DND-41 (cell line): ENCODE measurements at regions not wholly inside any gene's neighbourhood (a gene's known extent, or its start where the extent isn't known, plus 50 kb on each side); places are given as distances from the start of the nearest gene placed in this dataset.
"Not testable (repeated sequence)": the region's sequence is repeated elsewhere in the genome, so short reads cannot be mapped to it uniquely, and the experiment has no call there.

Experiments used
- ATAC-seq: fragments of 200-7000 bp; cut with Tn5 transposase; 3 replicates; pipeline ENCODE4 v1.9.1; 2021; ENCODE audit warnings: low read depth; ENCODE audit not compliant: insufficient read depth
- DNase-seq: peaks from one replicate; pipeline ENCODE4 v3.0.0-alpha.2; 2020
- H2AFZ ChIP-seq: 2 replicates; pipeline ENCODE4 v1.6.0; 2012; ENCODE audit warnings: low read depth, low read length
- H3K27ac ChIP-seq: 2 replicates; pipeline ENCODE4 v1.5.1; 2012; ENCODE audit warnings: low read length, inconsistent platforms
- H3K27me3 ChIP-seq: fragments of 200-600 bp; sonication (generic); 2 replicates; pipeline ENCODE4 v1.6.0; 2012; ENCODE audit warnings: low read length, mild to moderate bottlenecking, inconsistent platforms; ENCODE audit not compliant: insufficient read depth, poor library complexity
- H3K36me3 ChIP-seq: 2 replicates; pipeline ENCODE4 v1.5.1; 2012; ENCODE audit warnings: low read length, inconsistent platforms; ENCODE audit not compliant: insufficient read depth
- H3K4me1 ChIP-seq: 2 replicates; pipeline ENCODE4 v1.5.1; 2012; ENCODE audit warnings: mild to moderate bottlenecking, low read length; ENCODE audit not compliant: insufficient read depth
- H3K4me2 ChIP-seq: 2 replicates; pipeline ENCODE4 v1.6.0; 2012; ENCODE audit warnings: mild to moderate bottlenecking, moderate library complexity, low read length, inconsistent platforms; ENCODE audit not compliant: insufficient read depth
- H3K4me3 ChIP-seq, 2 experiments: fragments of 200-600 bp in 1 of 2; shearing (Covaris generic) in 1 of 2; 2 replicates each; pipeline ENCODE4 v1.5.1; 2012 to 2016; ENCODE audit warnings: inconsistent platforms in 2 of 2, low read length in 2 of 2, mild to moderate bottlenecking in 2 of 2, low read depth in 1 of 2, moderate library complexity in 1 of 2
- H3K79me2 ChIP-seq: 2 replicates; pipeline ENCODE4 v1.6.0; 2012; ENCODE audit warnings: low read length, inconsistent platforms; ENCODE audit not compliant: insufficient read depth
- H3K9ac ChIP-seq: 2 replicates; pipeline ENCODE4 v1.6.0; 2012; ENCODE audit warnings: low read depth, mild to moderate bottlenecking, inconsistent platforms, low read length, moderate library complexity
- H3K9me3 ChIP-seq: 2 replicates; pipeline ENCODE4 v1.5.1; 2012; ENCODE audit warnings: low read length, moderate library complexity, mild to moderate bottlenecking, inconsistent platforms; ENCODE audit not compliant: insufficient read depth, severe bottlenecking
- H4K20me1 ChIP-seq: 2 replicates; pipeline ENCODE4 v1.6.0; 2012; ENCODE audit warnings: low read length; ENCODE audit not compliant: insufficient read depth
- EZH2 ChIP-seq: IDR thresholded peaks from 3 replicates; pipeline ENCODE4 v1.6.1; 2012; ENCODE audit warnings: borderline replicate concordance, low read depth, mild to moderate bottlenecking, moderate library complexity, low read length, inconsistent platforms; ENCODE audit not compliant: severe bottlenecking
- TF ChIP-seq, protein P1 (sequence below): IDR thresholded peaks from 2 replicates; pipeline ENCODE4 v1.5.1; 2012; ENCODE audit warnings: borderline replicate concordance, low read length, moderate library complexity, mild to moderate bottlenecking; ENCODE audit not compliant: poor library complexity, severe bottlenecking; ENCODE audit errors: extremely low read depth

DNA sequence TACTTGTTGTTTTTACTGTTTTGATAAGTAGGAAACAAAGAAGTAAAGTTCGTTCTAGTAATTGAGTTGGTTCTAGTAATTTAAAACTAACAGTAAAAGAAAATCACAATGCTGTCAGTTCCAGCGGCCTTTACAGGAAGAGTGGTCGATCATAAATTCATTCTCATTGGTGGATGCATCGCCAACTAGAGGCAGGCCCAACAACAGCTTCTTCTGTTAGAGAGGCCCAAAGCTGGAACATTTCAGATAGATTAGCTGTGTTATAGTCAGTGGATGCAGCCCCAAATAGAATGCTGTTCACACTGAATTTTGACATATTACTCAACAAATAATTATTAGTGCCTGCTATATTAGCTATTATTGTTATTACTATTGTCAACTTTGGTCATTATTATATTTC is 80.8 kb downstream of the ARRDC3 start:
- ATAC-seq = no peak
- Histone ChIP-seq H3K27ac (no peak overlapping the region), H3K4me1 (no peaks in the 10 kb centered on the region), H3K36me3 (no peaks in the 10 kb centered on the region), H3K27me3 (no peaks in the 10 kb centered on the region), H3K9ac (no peak overlapping the region), H4K20me1 (no peaks in the 10 kb centered on the region), H3K4me3 (no peak overlapping the region), H3K4me2 (no peak overlapping the region), H3K9me3 (no peaks in the 10 kb centered on the region), H3K79me2 (no peaks in the 10 kb centered on the region), H2AFZ (no peak overlapping the region)
- DNase-seq = no peak
- TF ChIP-seq EZH2 = no peak
- TF ChIP-seq, protein P1, sequence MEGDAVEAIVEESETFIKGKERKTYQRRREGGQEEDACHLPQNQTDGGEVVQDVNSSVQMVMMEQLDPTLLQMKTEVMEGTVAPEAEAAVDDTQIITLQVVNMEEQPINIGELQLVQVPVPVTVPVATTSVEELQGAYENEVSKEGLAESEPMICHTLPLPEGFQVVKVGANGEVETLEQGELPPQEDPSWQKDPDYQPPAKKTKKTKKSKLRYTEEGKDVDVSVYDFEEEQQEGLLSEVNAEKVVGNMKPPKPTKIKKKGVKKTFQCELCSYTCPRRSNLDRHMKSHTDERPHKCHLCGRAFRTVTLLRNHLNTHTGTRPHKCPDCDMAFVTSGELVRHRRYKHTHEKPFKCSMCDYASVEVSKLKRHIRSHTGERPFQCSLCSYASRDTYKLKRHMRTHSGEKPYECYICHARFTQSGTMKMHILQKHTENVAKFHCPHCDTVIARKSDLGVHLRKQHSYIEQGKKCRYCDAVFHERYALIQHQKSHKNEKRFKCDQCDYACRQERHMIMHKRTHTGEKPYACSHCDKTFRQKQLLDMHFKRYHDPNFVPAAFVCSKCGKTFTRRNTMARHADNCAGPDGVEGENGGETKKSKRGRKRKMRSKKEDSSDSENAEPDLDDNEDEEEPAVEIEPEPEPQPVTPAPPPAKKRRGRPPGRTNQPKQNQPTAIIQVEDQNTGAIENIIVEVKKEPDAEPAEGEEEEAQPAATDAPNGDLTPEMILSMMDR = no peak

DNA sequence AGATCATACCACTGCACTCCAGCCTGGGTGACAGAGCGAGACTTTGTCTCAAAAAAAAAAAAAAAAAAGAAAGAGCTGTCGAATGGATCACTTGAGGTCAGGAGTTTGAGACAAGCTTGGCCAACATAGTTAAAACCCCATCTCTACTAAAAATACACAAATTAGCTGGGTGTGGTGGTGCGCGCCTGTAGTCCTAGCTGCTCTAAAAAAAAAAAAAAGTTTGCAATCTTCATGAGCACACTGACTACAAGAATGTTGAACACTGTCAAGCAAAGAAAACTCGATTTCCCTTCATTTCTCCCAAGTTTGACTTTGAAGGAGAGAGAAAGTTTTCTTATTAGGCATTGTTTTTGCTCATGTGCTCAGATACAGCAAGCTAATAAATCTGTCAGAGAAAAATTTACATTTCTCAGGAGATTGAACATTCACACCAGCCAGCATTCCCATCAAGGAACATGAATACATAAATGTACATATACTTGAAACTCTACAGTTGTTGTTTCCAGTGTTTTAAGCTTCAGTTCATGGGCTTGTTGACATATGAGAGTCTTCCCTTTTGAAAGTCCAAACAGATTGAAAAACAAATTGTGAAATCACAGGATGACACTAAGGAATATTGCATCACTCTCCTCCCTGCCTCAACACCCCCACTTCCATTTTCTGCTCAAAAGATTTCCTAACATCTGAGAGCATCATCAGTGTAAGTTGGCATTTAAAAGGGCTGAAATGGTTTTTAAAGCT is 81.8 kb downstream of the ARRDC3 start:
- H3K4me1 ChIP-seq = no peaks in the 10 kb centered on the region
- peak overlapping the region; percentile 16; the same call in 1 of the 2 replicates for H2AFZ ChIP-seq
- H3K27me3 ChIP-seq = no peaks in the 10 kb centered on the region
- no peaks in the 10 kb centered on the region for H4K20me1 ChIP-seq
- no peak for DNase-seq
- ATAC-seq = no peak
- no peaks in the 10 kb centered on the region for H3K9me3 ChIP-seq
- no peak for TF ChIP-seq EZH2
- H3K27ac ChIP-seq = no peak overlapping the region
- no peak overlapping the region for H3K4me3 ChIP-seq
- no peaks in the 10 kb centered on the region for H3K36me3 ChIP-seq
- no peaks in the 10 kb centered on the region for H3K79me2 ChIP-seq
- no peak overlapping the region for H3K9ac ChIP-seq
- no peak overlapping the region for H3K4me2 ChIP-seq

DNA sequence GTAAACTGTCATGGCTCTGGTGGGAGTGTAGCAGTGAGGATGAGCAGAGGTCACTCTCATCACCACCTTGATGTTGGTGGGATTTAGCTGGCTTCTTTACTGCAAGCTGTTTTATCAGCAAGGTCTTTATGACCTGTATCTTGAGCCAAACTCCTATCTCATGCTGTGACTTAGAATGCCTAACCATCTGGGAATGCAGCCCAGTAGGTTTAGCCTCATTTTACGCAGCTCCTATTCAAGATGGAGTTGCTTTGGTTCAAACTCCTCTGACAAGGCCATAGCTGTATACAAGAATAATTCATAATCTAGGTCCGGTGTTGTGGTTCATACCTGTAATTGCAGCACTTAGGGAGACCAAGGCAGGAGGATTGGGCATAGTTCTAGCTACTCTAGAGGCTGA is 85.1 kb downstream of the ARRDC3 start:
- Histone ChIP-seq H3K27ac (no peak overlapping the region), H3K4me2 (no peak overlapping the region), H3K4me1 (peaks cover 14% of the 10 kb centered on the region), H3K9ac (no peak overlapping the region), H3K4me3 (no peak overlapping the region), H3K79me2 (no peaks in the 10 kb centered on the region), H3K27me3 (no peaks in the 10 kb centered on the region), H3K9me3 (no peaks in the 10 kb centered on the region), H2AFZ (no peak overlapping the region), H3K36me3 (no peaks in the 10 kb centered on the region), H4K20me1 (no peaks in the 10 kb centered on the region)
- DNase-seq (no peak), ATAC-seq (no peak)
- no peak for TF ChIP-seq EZH2

GRCh38 chr5:91296674-91297143 is 86.4 kb downstream of the ARRDC3 start:
- DNase-seq (no peak), ATAC-seq (no peak)
- H3K9me3 ChIP-seq = no peaks in the 10 kb centered on the region
- TF ChIP-seq, protein P1 = no peak
- no peak for TF ChIP-seq EZH2
- no peak overlapping the region for H3K9ac ChIP-seq
- H3K36me3 ChIP-seq = no peaks in the 10 kb centered on the region
- no peaks in the 10 kb centered on the region for H3K27me3 ChIP-seq
- H3K4me2 ChIP-seq = no peak overlapping the region
- H3K27ac ChIP-seq = no peak overlapping the region; the same call in 1 of the 2 replicates
- no peak overlapping the region for H2AFZ ChIP-seq
- H3K4me1 ChIP-seq = peaks cover 18% of the 10 kb centered on the region
- H4K20me1 ChIP-seq = no peaks in the 10 kb centered on the region
- no peaks in the 10 kb centered on the region for H3K79me2 ChIP-seq
- no peak overlapping the region for H3K4me3 ChIP-seq

DNA sequence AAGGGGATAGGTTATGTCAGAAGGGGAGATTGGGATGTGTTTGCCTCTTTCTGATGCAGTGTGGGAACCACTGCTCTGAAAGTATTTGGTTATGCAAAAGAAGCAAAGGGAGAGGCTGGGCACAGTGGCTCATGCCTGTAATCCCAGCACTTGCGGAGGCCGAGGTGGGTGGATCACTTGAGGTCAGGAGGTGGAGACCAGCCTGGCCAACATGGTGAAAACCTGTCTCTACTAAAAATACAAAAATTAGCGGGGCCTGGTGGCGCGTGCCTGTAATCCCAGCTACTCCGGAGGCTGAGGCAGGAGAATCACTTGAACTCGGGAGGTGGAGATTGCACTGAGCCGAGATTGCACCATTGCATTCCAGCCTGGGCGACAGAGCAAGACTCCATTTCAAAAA is 87.0 kb downstream of the ARRDC3 start:
- not testable (repeated sequence) for H3K4me3 ChIP-seq, H3K79me2 ChIP-seq, H4K20me1 ChIP-seq, H3K27me3 ChIP-seq, H3K9me3 ChIP-seq, H3K36me3 ChIP-seq, ATAC-seq, DNase-seq, H3K9ac ChIP-seq, H3K27ac ChIP-seq, H2AFZ ChIP-seq, H3K4me2 ChIP-seq
- H3K4me1 ChIP-seq = peaks cover 18% of the 10 kb centered on the region
